ENCODE measurements at regions not wholly inside any gene's neighbourhood (a gene's known extent, or its start where the extent isn't known, plus 50 kb on each side); places are given as distances from the start of the nearest gene placed in this dataset.

DNA sequence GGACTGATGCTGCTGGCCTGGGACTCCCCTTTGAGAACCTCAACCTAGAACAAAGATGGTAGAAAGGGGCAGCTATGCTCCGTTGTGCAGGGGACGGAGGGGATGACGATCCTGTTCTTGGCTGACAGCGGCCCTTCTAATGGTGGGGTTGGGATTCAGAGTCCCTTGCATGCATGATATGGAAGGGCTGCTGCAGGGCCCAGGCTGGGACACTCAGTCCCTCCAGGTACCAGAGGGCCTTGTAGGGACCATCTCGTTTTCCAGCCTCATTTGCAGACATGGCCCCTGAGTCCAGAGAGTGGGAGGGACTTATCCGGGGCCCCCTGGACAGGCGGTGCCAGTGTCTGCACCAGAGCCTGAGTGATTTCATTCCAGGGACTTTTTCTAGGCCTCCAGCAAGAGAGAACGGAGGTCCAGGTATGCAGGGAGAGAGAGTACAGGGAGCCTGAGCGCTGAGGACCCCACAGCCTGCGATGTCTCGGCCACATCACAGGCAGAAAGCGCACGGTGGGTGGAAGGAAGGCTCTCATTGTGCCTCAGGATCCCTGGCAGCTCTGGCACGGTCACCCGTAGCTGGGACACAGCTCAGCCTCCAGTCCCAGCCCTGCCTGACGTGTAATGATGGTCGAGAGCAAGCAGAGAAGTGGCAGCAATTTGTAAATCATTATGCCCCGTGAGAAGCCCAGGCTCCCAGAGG, 860.8 kb downstream of the TBC1D22A start:
- TF ChIP-seq, protein P1, sequence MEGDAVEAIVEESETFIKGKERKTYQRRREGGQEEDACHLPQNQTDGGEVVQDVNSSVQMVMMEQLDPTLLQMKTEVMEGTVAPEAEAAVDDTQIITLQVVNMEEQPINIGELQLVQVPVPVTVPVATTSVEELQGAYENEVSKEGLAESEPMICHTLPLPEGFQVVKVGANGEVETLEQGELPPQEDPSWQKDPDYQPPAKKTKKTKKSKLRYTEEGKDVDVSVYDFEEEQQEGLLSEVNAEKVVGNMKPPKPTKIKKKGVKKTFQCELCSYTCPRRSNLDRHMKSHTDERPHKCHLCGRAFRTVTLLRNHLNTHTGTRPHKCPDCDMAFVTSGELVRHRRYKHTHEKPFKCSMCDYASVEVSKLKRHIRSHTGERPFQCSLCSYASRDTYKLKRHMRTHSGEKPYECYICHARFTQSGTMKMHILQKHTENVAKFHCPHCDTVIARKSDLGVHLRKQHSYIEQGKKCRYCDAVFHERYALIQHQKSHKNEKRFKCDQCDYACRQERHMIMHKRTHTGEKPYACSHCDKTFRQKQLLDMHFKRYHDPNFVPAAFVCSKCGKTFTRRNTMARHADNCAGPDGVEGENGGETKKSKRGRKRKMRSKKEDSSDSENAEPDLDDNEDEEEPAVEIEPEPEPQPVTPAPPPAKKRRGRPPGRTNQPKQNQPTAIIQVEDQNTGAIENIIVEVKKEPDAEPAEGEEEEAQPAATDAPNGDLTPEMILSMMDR (IDR thresholded peaks at IDR 0.05 in 2 of 3, conservative IDR thresholded peaks at IDR 0.05 in 1 of 3; ENCODE audit: borderline replicate concordance in 1 of 3, insufficient read depth in 1 of 3, low read depth in 2 of 3, low read length in 2 of 3) = no peak
- TF ChIP-seq EZH2phosphoT487 (IDR thresholded peaks at IDR 0.05; ENCODE audit: borderline replicate concordance) = no peak
- TF ChIP-seq CEBPB (IDR thresholded peaks at IDR 0.05; ENCODE audit: low read depth) = no peak
- no peak for TF ChIP-seq SP1 (IDR thresholded peaks at IDR 0.05; ENCODE audit: low read depth)
- no peak for TF ChIP-seq FOSL1 (IDR thresholded peaks at IDR 0.05; ENCODE audit: low read depth)
- TF ChIP-seq ELF1 (IDR thresholded peaks at IDR 0.05; ENCODE audit: borderline replicate concordance, low read depth) = no peak
- TF ChIP-seq SIN3A (IDR thresholded peaks at IDR 0.05; ENCODE audit: low read depth) = no peak
- TF ChIP-seq POLR2A (IDR thresholded peaks at IDR 0.05; ENCODE audit: borderline replicate concordance, extremely low read depth, insufficient read depth, insufficient read length) = no peak
- no peak for TF ChIP-seq JUND (IDR thresholded peaks at IDR 0.05)
- TF ChIP-seq, protein P2, sequence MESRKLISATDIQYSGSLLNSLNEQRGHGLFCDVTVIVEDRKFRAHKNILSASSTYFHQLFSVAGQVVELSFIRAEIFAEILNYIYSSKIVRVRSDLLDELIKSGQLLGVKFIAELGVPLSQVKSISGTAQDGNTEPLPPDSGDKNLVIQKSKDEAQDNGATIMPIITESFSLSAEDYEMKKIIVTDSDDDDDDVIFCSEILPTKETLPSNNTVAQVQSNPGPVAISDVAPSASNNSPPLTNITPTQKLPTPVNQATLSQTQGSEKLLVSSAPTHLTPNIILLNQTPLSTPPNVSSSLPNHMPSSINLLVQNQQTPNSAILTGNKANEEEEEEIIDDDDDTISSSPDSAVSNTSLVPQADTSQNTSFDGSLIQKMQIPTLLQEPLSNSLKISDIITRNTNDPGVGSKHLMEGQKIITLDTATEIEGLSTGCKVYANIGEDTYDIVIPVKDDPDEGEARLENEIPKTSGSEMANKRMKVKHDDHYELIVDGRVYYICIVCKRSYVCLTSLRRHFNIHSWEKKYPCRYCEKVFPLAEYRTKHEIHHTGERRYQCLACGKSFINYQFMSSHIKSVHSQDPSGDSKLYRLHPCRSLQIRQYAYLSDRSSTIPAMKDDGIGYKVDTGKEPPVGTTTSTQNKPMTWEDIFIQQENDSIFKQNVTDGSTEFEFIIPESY (IDR thresholded peaks at IDR 0.05; ENCODE audit: extremely low read depth, insufficient replicate concordance, low read length) = no peak
- no peak for TF ChIP-seq EZH2 (IDR thresholded peaks at IDR 0.05)
- no peak for TF ChIP-seq MAX (IDR thresholded peaks at IDR 0.05)
- TF ChIP-seq, protein P3, sequence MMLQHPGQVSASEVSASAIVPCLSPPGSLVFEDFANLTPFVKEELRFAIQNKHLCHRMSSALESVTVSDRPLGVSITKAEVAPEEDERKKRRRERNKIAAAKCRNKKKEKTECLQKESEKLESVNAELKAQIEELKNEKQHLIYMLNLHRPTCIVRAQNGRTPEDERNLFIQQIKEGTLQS (IDR thresholded peaks at IDR 0.05) = no peak
- no peak for TF ChIP-seq RAD21 (IDR thresholded peaks at IDR 0.05; ENCODE audit: low read depth)
